ENCODE measurements at regions not wholly inside any gene's neighbourhood (a gene's known extent, or its start where the extent isn't known, plus 50 kb on each side); places are given as distances from the start of the nearest gene placed in this dataset.

- TF ChIP-seq CTCF (IDR thresholded peaks at IDR 0.05) (no peak), EZH2 (IDR thresholded peaks at IDR 0.05) (no peak), EZH2phosphoT487 (IDR thresholded peaks at IDR 0.05) (no peak)
Observed at GRCh38 chr7:94855589-94855988, 51.8 kb upstream of the PPP1R9A start.
